ENCODE measurements at regions not wholly inside any gene's neighbourhood (a gene's known extent, or its start where the extent isn't known, plus 50 kb on each side); places are given as distances from the start of the nearest gene placed in this dataset.

- TF ChIP-seq, protein P1, sequence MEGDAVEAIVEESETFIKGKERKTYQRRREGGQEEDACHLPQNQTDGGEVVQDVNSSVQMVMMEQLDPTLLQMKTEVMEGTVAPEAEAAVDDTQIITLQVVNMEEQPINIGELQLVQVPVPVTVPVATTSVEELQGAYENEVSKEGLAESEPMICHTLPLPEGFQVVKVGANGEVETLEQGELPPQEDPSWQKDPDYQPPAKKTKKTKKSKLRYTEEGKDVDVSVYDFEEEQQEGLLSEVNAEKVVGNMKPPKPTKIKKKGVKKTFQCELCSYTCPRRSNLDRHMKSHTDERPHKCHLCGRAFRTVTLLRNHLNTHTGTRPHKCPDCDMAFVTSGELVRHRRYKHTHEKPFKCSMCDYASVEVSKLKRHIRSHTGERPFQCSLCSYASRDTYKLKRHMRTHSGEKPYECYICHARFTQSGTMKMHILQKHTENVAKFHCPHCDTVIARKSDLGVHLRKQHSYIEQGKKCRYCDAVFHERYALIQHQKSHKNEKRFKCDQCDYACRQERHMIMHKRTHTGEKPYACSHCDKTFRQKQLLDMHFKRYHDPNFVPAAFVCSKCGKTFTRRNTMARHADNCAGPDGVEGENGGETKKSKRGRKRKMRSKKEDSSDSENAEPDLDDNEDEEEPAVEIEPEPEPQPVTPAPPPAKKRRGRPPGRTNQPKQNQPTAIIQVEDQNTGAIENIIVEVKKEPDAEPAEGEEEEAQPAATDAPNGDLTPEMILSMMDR (IDR thresholded peaks at IDR 0.05): no peak
- TF ChIP-seq POLR2AphosphoS5 (IDR thresholded peaks at IDR 0.05; ENCODE audit: low read depth, low read length): no peak
- no peak for TF ChIP-seq SIN3A (IDR thresholded peaks at IDR 0.05; ENCODE audit: borderline replicate concordance, insufficient read depth, low read depth, low read length)
- TF ChIP-seq REST (IDR thresholded peaks at IDR 0.05; ENCODE audit: insufficient read depth in 1 of 2, low read depth in 2 of 2, low read length in 1 of 2): no peak
Observed at GRCh38 chr2:217356142-217356541, 496.3 kb upstream of the TNP1 start.

Measured in Panc1 (cell line).